SJCRH30 (cell line): ENCODE measurements at regions not wholly inside any gene's neighbourhood (a gene's known extent, or its start where the extent isn't known, plus 50 kb on each side); places are given as distances from the start of the nearest gene placed in this dataset.
A peak's percentile ranks its signal among the peaks of the same experiment; 100 is the strongest.

Experiments used
- DNase-seq, 2 experiments: peaks; one replicate each; pipeline ENCODE4 v3.0.0-alpha.2; 2015 to 2020
- H3K27ac ChIP-seq: fragments of 250-450 bp; sonication (Bioruptor Pico); 2 replicates; pipeline ENCODE4 v1.5.1; 2020; ENCODE audit warnings: mild to moderate bottlenecking, moderate library complexity
- H3K27me3 ChIP-seq: fragments of 250-450 bp; sonication (Bioruptor Pico); 2 replicates; pipeline ENCODE4 v1.5.1; 2020; ENCODE audit warnings: mild to moderate bottlenecking, moderate library complexity
- H3K36me3 ChIP-seq: fragments of 250-450 bp; sonication (Bioruptor Pico); 2 replicates; pipeline ENCODE4 v1.5.1; 2020; ENCODE audit warnings: mild to moderate bottlenecking, moderate library complexity
- H3K4me1 ChIP-seq: fragments of 250-450 bp; sonication (Bioruptor Pico); 2 replicates; pipeline ENCODE4 v1.5.1; 2020; ENCODE audit warnings: mild to moderate bottlenecking, moderate library complexity
- H3K4me3 ChIP-seq: fragments of 250-450 bp; sonication (Bioruptor Pico); 2 replicates; pipeline ENCODE4 v1.5.1; 2020; ENCODE audit warnings: mild to moderate bottlenecking, moderate library complexity
- H3K9me3 ChIP-seq: fragments of 250-450 bp; sonication (Bioruptor Pico); replicated peaks from 2 replicates; pipeline ENCODE4 v1.5.1; 2020; ENCODE audit warnings: mild to moderate bottlenecking, moderate library complexity

GRCh38 chr2:8544786-8545694 is 136.8 kb upstream of the ID2 start:
- no peaks in the 10 kb centered on the region for H3K9me3 ChIP-seq
- no peaks in the 10 kb centered on the region for H3K27me3 ChIP-seq
- peak overlapping the region; percentile 89 for H3K27ac ChIP-seq
- no peak overlapping the region for H3K4me3 ChIP-seq
- H3K4me1 ChIP-seq, result peaks cover 43% of the 10 kb centered on the region
- peak; percentile 82 to 86 for DNase-seq
- no peaks in the 10 kb centered on the region for H3K36me3 ChIP-seq

GRCh38 chr2:8545695-8546611 is 135.9 kb upstream of the ID2 start:
- Histone ChIP-seq H3K9me3 (no peaks in the 10 kb centered on the region), H3K27me3 (no peaks in the 10 kb centered on the region), H3K36me3 (no peaks in the 10 kb centered on the region), H3K4me1 (peaks cover 42% of the 10 kb centered on the region), H3K4me3 (no peak overlapping the region), H3K27ac (peak overlapping the region; percentile 89)
- DNase-seq, result no peak

GRCh38 chr2:8546612-8547283 is 135.1 kb upstream of the ID2 start:
- no peaks in the 10 kb centered on the region for H3K27me3 ChIP-seq
- H3K4me3 ChIP-seq, result no peak overlapping the region
- peaks cover 38% of the 10 kb centered on the region for H3K4me1 ChIP-seq
- H3K36me3 ChIP-seq, result no peaks in the 10 kb centered on the region
- H3K27ac ChIP-seq, result no peak overlapping the region
- H3K9me3 ChIP-seq, result no peaks in the 10 kb centered on the region
- peak in 1 of 2 experiments; percentile 34 for DNase-seq

- Histone ChIP-seq H3K27ac (no peak overlapping the region), H3K36me3 (no peaks in the 10 kb centered on the region), H3K4me3 (no peak overlapping the region), H3K9me3 (no peaks in the 10 kb centered on the region), H3K4me1 (peaks cover 31% of the 10 kb centered on the region), H3K27me3 (no peaks in the 10 kb centered on the region)
- DNase-seq, result no peak
These were observed 134.4 kb upstream of the ID2 start for GRCh38 chr2:8547284-8548064.

GRCh38 chr2:8548065-8548618 is 133.7 kb upstream of the ID2 start:
- Histone ChIP-seq H3K27me3 (no peaks in the 10 kb centered on the region), H3K4me1 (peaks cover 24% of the 10 kb centered on the region), H3K27ac (no peak overlapping the region), H3K36me3 (no peaks in the 10 kb centered on the region), H3K9me3 (no peaks in the 10 kb centered on the region), H3K4me3 (no peak overlapping the region)
- no peak for DNase-seq

GRCh38 chr2:8548619-8549150 is 133.2 kb upstream of the ID2 start:
- Histone ChIP-seq H3K4me1 (peaks cover 21% of the 10 kb centered on the region), H3K36me3 (no peaks in the 10 kb centered on the region), H3K27ac (no peak overlapping the region), H3K4me3 (no peak overlapping the region), H3K27me3 (no peaks in the 10 kb centered on the region), H3K9me3 (no peaks in the 10 kb centered on the region)
- DNase-seq, result no peak

- H3K27me3 ChIP-seq, result no peaks in the 10 kb centered on the region
- no peaks in the 10 kb centered on the region for H3K9me3 ChIP-seq
- H3K4me3 ChIP-seq, result no peak overlapping the region
- DNase-seq, result no peak
- peaks cover 14% of the 10 kb centered on the region for H3K4me1 ChIP-seq
- H3K27ac ChIP-seq, result no peak overlapping the region
- H3K36me3 ChIP-seq, result no peaks in the 10 kb centered on the region
These were observed 132.5 kb upstream of the ID2 start for GRCh38 chr2:8549273-8549922.

GRCh38 chr2:8549942-8550341 is 131.9 kb upstream of the ID2 start:
- Histone ChIP-seq H3K27me3 (no peaks in the 10 kb centered on the region), H3K4me3 (no peak overlapping the region), H3K27ac (no peak overlapping the region), H3K4me1 (peaks cover 9% of the 10 kb centered on the region), H3K36me3 (no peaks in the 10 kb centered on the region), H3K9me3 (no peaks in the 10 kb centered on the region)
- no peak for DNase-seq

GRCh38 chr2:8550481-8550880 is 131.4 kb upstream of the ID2 start:
- DNase-seq, result no peak
- H3K36me3 ChIP-seq, result no peaks in the 10 kb centered on the region
- no peak overlapping the region for H3K4me3 ChIP-seq
- H3K27ac ChIP-seq, result no peak overlapping the region
- H3K9me3 ChIP-seq, result no peaks in the 10 kb centered on the region
- peaks cover 5% of the 10 kb centered on the region for H3K4me1 ChIP-seq
- no peaks in the 10 kb centered on the region for H3K27me3 ChIP-seq

- Histone ChIP-seq H3K4me1 (peaks cover 4% of the 10 kb centered on the region; the same call in 1 of the 2 replicates), H3K27me3 (no peaks in the 10 kb centered on the region), H3K4me3 (no peak overlapping the region), H3K9me3 (no peaks in the 10 kb centered on the region), H3K27ac (no peak overlapping the region), H3K36me3 (no peaks in the 10 kb centered on the region)
- DNase-seq, result no peak
These were observed 130.8 kb upstream of the ID2 start for GRCh38 chr2:8550937-8551621.

GRCh38 chr2:8551622-8552074 is 130.2 kb upstream of the ID2 start:
- Histone ChIP-seq H3K9me3 (no peaks in the 10 kb centered on the region), H3K36me3 (no peaks in the 10 kb centered on the region), H3K27me3 (no peaks in the 10 kb centered on the region), H3K4me1 (peaks cover 4% of the 10 kb centered on the region; the same call in 1 of the 2 replicates), H3K4me3 (no peak overlapping the region), H3K27ac (no peak overlapping the region)
- DNase-seq, result no peak

GRCh38 chr2:8552293-8552801 is 129.5 kb upstream of the ID2 start:
- DNase-seq, result no peak
- H3K4me3 ChIP-seq, result no peak overlapping the region
- H3K27me3 ChIP-seq, result no peaks in the 10 kb centered on the region
- no peaks in the 10 kb centered on the region for H3K9me3 ChIP-seq
- H3K36me3 ChIP-seq, result no peaks in the 10 kb centered on the region
- peaks cover 4% of the 10 kb centered on the region; the same call in 1 of the 2 replicates for H3K4me1 ChIP-seq
- no peak overlapping the region for H3K27ac ChIP-seq
